ENCODE measurements at regions not wholly inside any gene's neighbourhood (a gene's known extent, or its start where the extent isn't known, plus 50 kb on each side); places are given as distances from the start of the nearest gene placed in this dataset.

- no peak for TF ChIP-seq CTCF (IDR thresholded peaks at IDR 0.05; ENCODE audit: insufficient read depth, low read length, poor library complexity, severe bottlenecking)
- TF ChIP-seq EZH2phosphoT487 (conservative IDR thresholded peaks at IDR 0.05; ENCODE audit: low read length): no peak
Measured at GRCh38 chr7:85681241-85681640, 494.4 kb upstream of the SEMA3D start.

Measured in SU-DHL-6 (cell line).